ENCODE measurements at regions not wholly inside any gene's neighbourhood (a gene's known extent, or its start where the extent isn't known, plus 50 kb on each side); places are given as distances from the start of the nearest gene placed in this dataset.

GRCh38 chr3:31096661-31097395 lies 202.4 kb upstream of the GADL1 start:
- TF ChIP-seq CTCF (IDR thresholded peaks at IDR 0.05) (no peak), POLR2AphosphoS5 (IDR thresholded peaks at IDR 0.05; ENCODE audit: insufficient read depth in 1 of 2, low read depth in 1 of 2) (no peak)

Measured in vagina (tissue), 2 donors.